GM12878 (cell line): ENCODE measurements at regions not wholly inside any gene's neighbourhood (a gene's known extent, or its start where the extent isn't known, plus 50 kb on each side); places are given as distances from the start of the nearest gene placed in this dataset.

Source experiments
- MLLT1 ChIP-seq: fragments of 450-650 bp; IDR thresholded peaks from 2 replicates; pipeline ENCODE4 v1.6.1; 2016; ENCODE audit warnings: mild to moderate bottlenecking
- NFIC ChIP-seq: IDR thresholded peaks from 2 replicates; pipeline ENCODE4 v1.6.1; 2012; ENCODE audit warnings: low read depth, mild to moderate bottlenecking, inconsistent platforms, low read length, moderate library complexity
- RAD21 ChIP-seq: IDR thresholded peaks from 2 replicates; pipeline ENCODE4 v1.6.1; 2011; ENCODE audit warnings: mild to moderate bottlenecking, low read depth, low read length, moderate library complexity; ENCODE audit not compliant: insufficient read depth
- RELA ChIP-seq: fragments of 450-650 bp; IDR thresholded peaks from 2 replicates; pipeline ENCODE4 v1.8.0; 2014; ENCODE audit warnings: borderline replicate concordance; ENCODE audit not compliant: partially characterized antibody
- TCF7 ChIP-seq: IDR thresholded peaks from 2 replicates; pipeline ENCODE4 v1.6.1; 2014; ENCODE audit warnings: antibody characterized with exemption, borderline replicate concordance
- ZNF217 ChIP-seq: fragments of 450-650 bp; IDR thresholded peaks from 2 replicates; pipeline ENCODE4 v1.6.1; 2017; ENCODE audit warnings: antibody characterized with exemption, mild to moderate bottlenecking
- ZZZ3 ChIP-seq: IDR thresholded peaks from 2 replicates; pipeline ENCODE4 v1.6.1; 2011; ENCODE audit warnings: low read depth; ENCODE audit not compliant: control insufficient read depth, insufficient read length
- TF ChIP-seq, protein P1 (sequence below): IDR thresholded peaks from 2 replicates; pipeline ENCODE4 v1.6.1; 2012; ENCODE audit warnings: mild to moderate bottlenecking, low read depth, low read length
- TF ChIP-seq, protein P2 (sequence below): fragments of 450-650 bp; IDR thresholded peaks from 2 replicates; pipeline ENCODE4 v1.6.1; 2017; ENCODE audit warnings: low read depth, mild to moderate bottlenecking, moderate library complexity
- TF ChIP-seq, protein P3 (sequence below): IDR thresholded peaks from 2 replicates; pipeline ENCODE4 v1.6.1; 2012; ENCODE audit warnings: low read depth, low read length, improper control_type of control experiment
- TF ChIP-seq, protein P4 (sequence below): IDR thresholded peaks from 2 replicates; pipeline ENCODE4 v1.6.1; 2012; ENCODE audit warnings: low read depth, low read length, improper control_type of control experiment
- TF ChIP-seq, protein P5 (sequence below): IDR thresholded peaks from 2 replicates; pipeline ENCODE4 v1.6.1; 2012; ENCODE audit warnings: low read length, inconsistent platforms

DNA sequence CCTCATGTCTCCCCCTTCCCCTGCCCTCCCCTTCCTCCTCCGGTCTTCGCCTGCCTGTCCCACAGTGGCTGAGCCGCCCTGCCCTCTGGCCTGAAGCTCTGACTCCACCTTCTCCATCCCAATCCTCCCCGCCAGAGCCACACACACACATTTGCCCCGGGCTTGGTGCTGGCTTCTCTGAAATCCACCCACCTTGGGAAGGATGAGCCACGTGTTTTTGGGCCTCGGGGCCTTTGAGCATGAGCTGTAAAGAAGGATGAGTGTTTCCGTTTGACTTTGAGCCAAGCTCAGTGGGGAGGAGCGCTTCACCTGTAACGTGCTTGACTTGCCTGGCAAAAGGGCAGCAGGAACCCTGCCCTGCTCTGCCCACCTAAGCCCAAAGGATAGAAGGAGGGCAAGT is 295.1 kb downstream of the SIPA1L2 start (continued):
- TF ChIP-seq, protein P1, sequence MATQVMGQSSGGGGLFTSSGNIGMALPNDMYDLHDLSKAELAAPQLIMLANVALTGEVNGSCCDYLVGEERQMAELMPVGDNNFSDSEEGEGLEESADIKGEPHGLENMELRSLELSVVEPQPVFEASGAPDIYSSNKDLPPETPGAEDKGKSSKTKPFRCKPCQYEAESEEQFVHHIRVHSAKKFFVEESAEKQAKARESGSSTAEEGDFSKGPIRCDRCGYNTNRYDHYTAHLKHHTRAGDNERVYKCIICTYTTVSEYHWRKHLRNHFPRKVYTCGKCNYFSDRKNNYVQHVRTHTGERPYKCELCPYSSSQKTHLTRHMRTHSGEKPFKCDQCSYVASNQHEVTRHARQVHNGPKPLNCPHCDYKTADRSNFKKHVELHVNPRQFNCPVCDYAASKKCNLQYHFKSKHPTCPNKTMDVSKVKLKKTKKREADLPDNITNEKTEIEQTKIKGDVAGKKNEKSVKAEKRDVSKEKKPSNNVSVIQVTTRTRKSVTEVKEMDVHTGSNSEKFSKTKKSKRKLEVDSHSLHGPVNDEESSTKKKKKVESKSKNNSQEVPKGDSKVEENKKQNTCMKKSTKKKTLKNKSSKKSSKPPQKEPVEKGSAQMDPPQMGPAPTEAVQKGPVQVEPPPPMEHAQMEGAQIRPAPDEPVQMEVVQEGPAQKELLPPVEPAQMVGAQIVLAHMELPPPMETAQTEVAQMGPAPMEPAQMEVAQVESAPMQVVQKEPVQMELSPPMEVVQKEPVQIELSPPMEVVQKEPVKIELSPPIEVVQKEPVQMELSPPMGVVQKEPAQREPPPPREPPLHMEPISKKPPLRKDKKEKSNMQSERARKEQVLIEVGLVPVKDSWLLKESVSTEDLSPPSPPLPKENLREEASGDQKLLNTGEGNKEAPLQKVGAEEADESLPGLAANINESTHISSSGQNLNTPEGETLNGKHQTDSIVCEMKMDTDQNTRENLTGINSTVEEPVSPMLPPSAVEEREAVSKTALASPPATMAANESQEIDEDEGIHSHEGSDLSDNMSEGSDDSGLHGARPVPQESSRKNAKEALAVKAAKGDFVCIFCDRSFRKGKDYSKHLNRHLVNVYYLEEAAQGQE = no peak
- TF ChIP-seq, protein P2, sequence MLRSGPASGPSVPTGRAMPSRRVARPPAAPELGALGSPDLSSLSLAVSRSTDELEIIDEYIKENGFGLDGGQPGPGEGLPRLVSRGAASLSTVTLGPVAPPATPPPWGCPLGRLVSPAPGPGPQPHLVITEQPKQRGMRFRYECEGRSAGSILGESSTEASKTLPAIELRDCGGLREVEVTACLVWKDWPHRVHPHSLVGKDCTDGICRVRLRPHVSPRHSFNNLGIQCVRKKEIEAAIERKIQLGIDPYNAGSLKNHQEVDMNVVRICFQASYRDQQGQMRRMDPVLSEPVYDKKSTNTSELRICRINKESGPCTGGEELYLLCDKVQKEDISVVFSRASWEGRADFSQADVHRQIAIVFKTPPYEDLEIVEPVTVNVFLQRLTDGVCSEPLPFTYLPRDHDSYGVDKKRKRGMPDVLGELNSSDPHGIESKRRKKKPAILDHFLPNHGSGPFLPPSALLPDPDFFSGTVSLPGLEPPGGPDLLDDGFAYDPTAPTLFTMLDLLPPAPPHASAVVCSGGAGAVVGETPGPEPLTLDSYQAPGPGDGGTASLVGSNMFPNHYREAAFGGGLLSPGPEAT = no peak
- TF ChIP-seq ZZZ3 = no peak
- no peak for TF ChIP-seq ZNF217
- TF ChIP-seq RAD21 = no peak
- no peak for TF ChIP-seq NFIC
- TF ChIP-seq, protein P3, sequence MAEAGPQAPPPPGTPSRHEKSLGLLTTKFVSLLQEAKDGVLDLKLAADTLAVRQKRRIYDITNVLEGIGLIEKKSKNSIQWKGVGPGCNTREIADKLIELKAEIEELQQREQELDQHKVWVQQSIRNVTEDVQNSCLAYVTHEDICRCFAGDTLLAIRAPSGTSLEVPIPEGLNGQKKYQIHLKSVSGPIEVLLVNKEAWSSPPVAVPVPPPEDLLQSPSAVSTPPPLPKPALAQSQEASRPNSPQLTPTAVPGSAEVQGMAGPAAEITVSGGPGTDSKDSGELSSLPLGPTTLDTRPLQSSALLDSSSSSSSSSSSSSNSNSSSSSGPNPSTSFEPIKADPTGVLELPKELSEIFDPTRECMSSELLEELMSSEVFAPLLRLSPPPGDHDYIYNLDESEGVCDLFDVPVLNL = no peak
- TF ChIP-seq TCF7 = no peak
- no peak for TF ChIP-seq MLLT1
- TF ChIP-seq, protein P4, sequence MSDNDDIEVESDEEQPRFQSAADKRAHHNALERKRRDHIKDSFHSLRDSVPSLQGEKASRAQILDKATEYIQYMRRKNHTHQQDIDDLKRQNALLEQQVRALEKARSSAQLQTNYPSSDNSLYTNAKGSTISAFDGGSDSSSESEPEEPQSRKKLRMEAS = no peak
- no peak for TF ChIP-seq RELA
- TF ChIP-seq, protein P5, sequence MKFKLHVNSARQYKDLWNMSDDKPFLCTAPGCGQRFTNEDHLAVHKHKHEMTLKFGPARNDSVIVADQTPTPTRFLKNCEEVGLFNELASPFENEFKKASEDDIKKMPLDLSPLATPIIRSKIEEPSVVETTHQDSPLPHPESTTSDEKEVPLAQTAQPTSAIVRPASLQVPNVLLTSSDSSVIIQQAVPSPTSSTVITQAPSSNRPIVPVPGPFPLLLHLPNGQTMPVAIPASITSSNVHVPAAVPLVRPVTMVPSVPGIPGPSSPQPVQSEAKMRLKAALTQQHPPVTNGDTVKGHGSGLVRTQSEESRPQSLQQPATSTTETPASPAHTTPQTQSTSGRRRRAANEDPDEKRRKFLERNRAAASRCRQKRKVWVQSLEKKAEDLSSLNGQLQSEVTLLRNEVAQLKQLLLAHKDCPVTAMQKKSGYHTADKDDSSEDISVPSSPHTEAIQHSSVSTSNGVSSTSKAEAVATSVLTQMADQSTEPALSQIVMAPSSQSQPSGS = no peak
